Neural crest cell (in vitro differentiated cells): ENCODE measurements at regions not wholly inside any gene's neighbourhood (a gene's known extent, or its start where the extent isn't known, plus 50 kb on each side); places are given as distances from the start of the nearest gene placed in this dataset.

Source experiments
- DNase-seq: peaks from one replicate; pipeline ENCODE4 v3.0.0; 2021; ENCODE audit warnings: low read depth, mixed read lengths, low spot score
- H3K27ac Mint-ChIP-seq: one replicate; pipeline ENCODE4 v1.8.0; 2021; ENCODE audit warnings: mild to moderate bottlenecking, mixed read lengths; ENCODE audit not compliant: unreplicated experiment
- H3K27me3 Mint-ChIP-seq: 2 replicates; pipeline ENCODE4 v1.8.0; 2021; ENCODE audit warnings: low read depth, mild to moderate bottlenecking, mixed read lengths
- H3K36me3 Mint-ChIP-seq: 2 replicates; pipeline ENCODE4 v1.8.0; 2021; ENCODE audit warnings: low read depth, mild to moderate bottlenecking, mixed read lengths
- H3K4me1 Mint-ChIP-seq: 2 replicates; pipeline ENCODE4 v1.8.0; 2021; ENCODE audit warnings: mixed read lengths
- H3K4me3 Mint-ChIP-seq: one replicate; pipeline ENCODE4 v1.8.0; 2021; ENCODE audit warnings: mild to moderate bottlenecking, mixed read lengths
- H3K9me3 Mint-ChIP-seq: 2 replicates; pipeline ENCODE4 v1.8.0; 2021; ENCODE audit warnings: mixed read lengths
- CTCF ChIP-seq: fragments of 200-600 bp; sonication (generic); conservative IDR thresholded peaks from 2 replicates; pipeline ENCODE4 v1.5.0; 2021; ENCODE audit warnings: antibody characterized with exemption, mild to moderate bottlenecking

- Mint-ChIP-seq H3K9me3 (peaks cover 8% of the 10 kb centered on the region), H3K27me3 (no peaks in the 10 kb centered on the region), H3K4me1 (peaks cover 19% of the 10 kb centered on the region), H3K36me3 (peaks cover 8% of the 10 kb centered on the region), H3K4me3 (no peak overlapping the region), H3K27ac (no peak overlapping the region)
- DNase-seq = no peak
- TF ChIP-seq CTCF = no peak
These were observed 53.2 kb upstream of the FSTL1 start for GRCh38 chr3:120503727-120504616.

- Mint-ChIP-seq H3K27ac (no peak overlapping the region), H3K27me3 (no peaks in the 10 kb centered on the region), H3K4me3 (no peak overlapping the region), H3K36me3 (no peaks in the 10 kb centered on the region), H3K9me3 (no peaks in the 10 kb centered on the region), H3K4me1 (peaks cover 29% of the 10 kb centered on the region)
- DNase-seq = no peak
- no peak for TF ChIP-seq CTCF
These were observed 51.3 kb upstream of the FSTL1 start for GRCh38 chr3:120502116-120502515.
